Astrocyte (in vitro differentiated cells and primary cell): ENCODE measurements at regions not wholly inside any gene's neighbourhood (a gene's known extent, or its start where the extent isn't known, plus 50 kb on each side); places are given as distances from the start of the nearest gene placed in this dataset.

Experiments
- EZH2 ChIP-seq: IDR thresholded peaks from 2 replicates; pipeline ENCODE4 v1.6.1; 2012; ENCODE audit warnings: mild to moderate bottlenecking, low read length, inconsistent platforms; ENCODE audit not compliant: insufficient read depth
- TF ChIP-seq, protein P1 (sequence below): IDR thresholded peaks from 2 replicates; pipeline ENCODE4 v1.5.1; 2011; ENCODE audit warnings: low read depth, mild to moderate bottlenecking, inconsistent platforms, low read length, moderate library complexity; ENCODE audit not compliant: insufficient read depth

DNA sequence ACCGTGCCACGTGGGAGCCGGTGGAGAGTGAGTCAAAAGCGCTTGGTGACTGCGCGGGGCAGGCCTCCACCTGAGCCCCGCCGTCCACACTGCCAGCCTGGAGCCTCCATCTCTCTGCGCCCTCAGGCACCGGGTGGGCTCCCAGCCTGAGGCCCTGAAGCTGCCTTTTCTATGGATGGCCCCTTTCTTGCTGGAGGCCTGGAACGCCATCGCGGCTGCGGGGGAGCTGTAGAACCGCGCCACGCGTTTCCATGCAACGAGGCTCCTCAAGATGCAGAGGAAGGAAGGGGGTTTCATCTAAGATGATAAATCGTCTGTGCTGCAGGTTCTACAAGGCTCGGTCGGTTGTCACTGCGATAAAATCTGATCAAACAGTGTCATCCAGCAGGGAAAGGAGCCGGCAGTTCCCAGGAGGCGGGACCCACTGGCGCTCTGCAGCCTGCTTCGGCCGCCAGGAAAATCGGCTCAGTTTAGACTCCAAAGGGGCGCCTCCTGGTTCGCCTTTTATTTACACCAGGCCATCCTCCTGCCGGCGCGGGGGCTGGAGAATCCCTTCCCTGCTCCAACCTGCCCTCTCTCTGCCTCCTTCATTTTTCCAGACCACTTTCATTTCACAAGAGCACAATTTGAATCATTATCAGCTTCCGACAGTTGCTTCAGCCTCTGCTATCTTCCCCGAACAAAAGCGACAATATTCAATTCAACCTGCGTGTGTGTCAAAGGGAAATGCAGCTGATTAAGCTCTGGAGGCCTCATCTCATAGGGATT lies 624.4 kb downstream of the BRD1 start:
- no peak for TF ChIP-seq EZH2
- TF ChIP-seq, protein P1, sequence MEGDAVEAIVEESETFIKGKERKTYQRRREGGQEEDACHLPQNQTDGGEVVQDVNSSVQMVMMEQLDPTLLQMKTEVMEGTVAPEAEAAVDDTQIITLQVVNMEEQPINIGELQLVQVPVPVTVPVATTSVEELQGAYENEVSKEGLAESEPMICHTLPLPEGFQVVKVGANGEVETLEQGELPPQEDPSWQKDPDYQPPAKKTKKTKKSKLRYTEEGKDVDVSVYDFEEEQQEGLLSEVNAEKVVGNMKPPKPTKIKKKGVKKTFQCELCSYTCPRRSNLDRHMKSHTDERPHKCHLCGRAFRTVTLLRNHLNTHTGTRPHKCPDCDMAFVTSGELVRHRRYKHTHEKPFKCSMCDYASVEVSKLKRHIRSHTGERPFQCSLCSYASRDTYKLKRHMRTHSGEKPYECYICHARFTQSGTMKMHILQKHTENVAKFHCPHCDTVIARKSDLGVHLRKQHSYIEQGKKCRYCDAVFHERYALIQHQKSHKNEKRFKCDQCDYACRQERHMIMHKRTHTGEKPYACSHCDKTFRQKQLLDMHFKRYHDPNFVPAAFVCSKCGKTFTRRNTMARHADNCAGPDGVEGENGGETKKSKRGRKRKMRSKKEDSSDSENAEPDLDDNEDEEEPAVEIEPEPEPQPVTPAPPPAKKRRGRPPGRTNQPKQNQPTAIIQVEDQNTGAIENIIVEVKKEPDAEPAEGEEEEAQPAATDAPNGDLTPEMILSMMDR, result no peak
